ENCODE measurements at regions not wholly inside any gene's neighbourhood (a gene's known extent, or its start where the extent isn't known, plus 50 kb on each side); places are given as distances from the start of the nearest gene placed in this dataset.
"Not testable (repeated sequence)": the region's sequence is repeated elsewhere in the genome, so short reads cannot be mapped to it uniquely, and the experiment has no call there.

GRCh38 chr13:88707646-88708045, 1036.5 kb downstream of the SLITRK5 start:
- DNase-seq (ENCODE audit: low spot score): no peak

DNA sequence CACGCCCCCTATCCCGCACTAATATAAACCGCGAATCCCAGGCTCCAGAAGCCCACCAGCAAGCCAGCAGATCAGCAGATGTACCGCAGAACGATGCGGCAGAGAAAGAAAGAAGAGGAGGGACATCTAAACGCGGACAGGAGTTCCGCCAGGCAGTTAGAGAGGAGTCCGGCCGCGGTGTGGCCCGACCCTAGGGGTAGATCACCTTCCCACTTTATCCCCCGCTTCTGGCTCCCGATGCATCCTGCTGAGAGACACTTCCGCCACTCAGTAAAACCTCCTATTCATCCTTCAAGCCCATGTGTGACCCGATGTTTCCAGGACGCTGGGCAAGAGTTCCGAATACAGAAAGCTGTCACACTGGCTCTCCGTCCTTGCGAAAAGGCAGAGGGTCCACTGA, 1046.8 kb downstream of the SLITRK5 start:
- no peak for DNase-seq (ENCODE audit: low spot score)

GRCh38 chr13:88718781-88719180, 1047.6 kb downstream of the SLITRK5 start:
- no peak for DNase-seq (ENCODE audit: low spot score)

DNA sequence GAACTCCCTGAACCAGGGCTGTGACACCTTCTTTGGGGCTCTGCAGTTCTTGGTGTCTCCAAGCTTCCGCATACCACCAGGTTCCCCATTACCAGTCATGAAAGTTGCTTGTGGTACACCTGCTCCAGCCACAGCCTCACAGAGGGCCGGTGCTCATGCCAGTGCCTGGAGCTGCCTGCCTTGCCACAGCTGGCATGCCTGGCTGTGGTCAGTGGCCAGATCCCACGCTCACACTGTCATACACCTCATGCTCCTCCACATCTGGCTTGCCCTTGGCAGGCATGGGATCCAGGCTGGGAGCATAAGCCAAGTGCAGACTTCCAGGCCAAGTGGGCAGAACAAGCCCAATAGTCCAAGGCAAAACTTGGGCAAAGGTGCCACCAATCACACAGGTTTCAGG, 1054.9 kb downstream of the SLITRK5 start:
- no peak for DNase-seq (ENCODE audit: low spot score)

DNA sequence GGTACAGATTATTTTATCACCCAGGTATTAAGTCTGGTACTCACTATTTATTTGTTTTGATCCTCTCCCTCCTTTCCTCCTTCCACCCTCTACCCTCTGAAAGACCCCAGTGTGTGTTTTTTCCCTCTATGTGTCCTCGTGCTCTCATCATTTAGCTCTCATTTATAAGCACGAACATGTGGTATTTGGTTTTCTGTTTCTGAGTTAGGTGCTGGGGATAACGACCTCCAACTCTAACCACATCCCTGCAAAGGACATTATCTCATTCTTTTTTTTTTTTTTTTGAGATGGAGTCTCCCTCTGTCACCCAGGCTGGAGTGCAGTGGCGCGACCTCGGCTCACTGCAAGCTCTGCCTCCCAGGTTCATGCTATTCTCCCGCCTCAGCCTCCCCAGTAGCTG, 1056.1 kb downstream of the SLITRK5 start:
- not testable (repeated sequence) for DNase-seq (ENCODE audit: low spot score)

DNA sequence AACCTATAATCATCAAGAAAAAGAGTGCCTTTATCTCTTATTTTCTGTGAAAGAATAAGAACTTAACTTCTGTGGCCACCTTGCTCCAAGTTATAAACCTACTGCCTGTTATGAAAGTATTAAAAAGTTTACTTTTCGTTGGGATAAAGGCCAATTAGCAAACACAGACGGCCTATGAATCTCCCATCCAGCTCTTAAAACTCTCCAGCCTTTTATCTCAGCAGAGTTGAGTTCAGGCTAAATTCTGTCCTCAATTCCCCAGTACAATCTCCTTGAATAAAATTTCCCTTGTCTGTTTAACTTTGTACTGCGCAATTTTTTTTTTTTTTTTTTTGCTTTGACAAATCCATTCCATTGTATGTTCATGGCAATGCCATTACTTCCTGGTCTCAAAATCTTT, 1058.4 kb downstream of the SLITRK5 start:
- DNase-seq (ENCODE audit: low spot score): no peak

GRCh38 chr13:88736026-88736425, 1064.9 kb downstream of the SLITRK5 start:
- no peak for DNase-seq (ENCODE audit: low spot score)

DNA sequence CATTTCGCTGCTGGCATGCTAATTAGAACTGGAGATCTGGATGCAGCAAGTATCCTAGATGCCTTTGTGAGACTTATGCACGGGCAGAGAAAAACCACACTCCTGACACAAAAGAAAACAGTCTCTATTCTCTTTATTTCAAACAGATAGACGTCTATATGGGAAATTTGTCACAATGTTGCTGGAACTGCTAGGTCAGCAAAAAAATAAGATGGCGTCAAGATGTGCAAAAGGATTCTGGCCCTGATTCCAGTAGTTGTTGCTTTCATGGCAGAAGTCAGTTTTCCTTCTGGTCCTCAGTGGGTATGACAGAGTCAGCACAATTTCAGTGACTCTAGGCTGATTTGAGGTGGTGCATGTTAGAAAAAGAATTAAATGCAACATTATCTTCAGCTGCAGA, 1068.0 kb downstream of the SLITRK5 start:
- DNase-seq (ENCODE audit: low spot score): no peak

DNA sequence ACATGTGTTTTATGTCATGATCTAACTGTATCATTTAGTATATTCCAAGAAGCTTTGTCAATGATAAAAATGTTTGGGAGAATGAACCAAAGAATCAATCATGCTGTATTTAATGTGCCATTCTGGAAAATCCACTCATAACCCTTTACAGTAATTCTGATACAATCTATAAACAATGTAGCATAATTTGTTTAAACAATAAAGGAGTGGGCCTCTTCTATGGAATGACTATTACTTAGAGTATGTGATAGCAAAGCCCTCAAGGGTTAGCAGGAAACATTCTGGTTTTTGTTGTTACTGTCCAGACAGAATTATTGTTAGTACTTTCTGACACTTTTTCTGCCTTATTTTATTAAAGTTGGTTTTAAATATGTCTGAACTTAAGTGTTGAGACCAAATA, 1073.1 kb downstream of the SLITRK5 start:
- no peak for DNase-seq (ENCODE audit: low spot score)

DNA sequence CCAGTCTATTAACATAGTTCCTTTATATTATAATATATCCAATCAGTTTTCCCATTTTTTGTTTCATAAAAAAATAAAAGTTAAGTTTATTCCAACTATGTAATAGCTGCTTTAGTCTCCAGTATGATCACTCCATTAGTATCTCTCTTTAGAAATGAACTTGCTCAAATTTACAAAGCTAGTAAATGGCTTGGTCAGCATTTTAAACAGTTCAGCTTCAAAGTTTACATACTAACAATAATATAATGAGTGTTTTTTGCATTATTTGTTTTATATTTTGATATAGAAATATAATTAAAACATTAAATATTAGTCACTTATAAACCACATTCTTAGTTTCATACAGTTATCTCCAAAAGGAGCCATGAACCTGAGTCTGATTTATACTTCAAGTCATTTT, 1073.8 kb downstream of the SLITRK5 start:
- no peak for DNase-seq (ENCODE audit: low spot score)

- DNase-seq (ENCODE audit: low spot score): no peak
Measured at GRCh38 chr13:88752041-88752440, 1080.9 kb downstream of the SLITRK5 start.

- DNase-seq (ENCODE audit: low spot score): no peak
Measured at GRCh38 chr13:88754141-88754540, 1083.0 kb downstream of the SLITRK5 start.

DNA sequence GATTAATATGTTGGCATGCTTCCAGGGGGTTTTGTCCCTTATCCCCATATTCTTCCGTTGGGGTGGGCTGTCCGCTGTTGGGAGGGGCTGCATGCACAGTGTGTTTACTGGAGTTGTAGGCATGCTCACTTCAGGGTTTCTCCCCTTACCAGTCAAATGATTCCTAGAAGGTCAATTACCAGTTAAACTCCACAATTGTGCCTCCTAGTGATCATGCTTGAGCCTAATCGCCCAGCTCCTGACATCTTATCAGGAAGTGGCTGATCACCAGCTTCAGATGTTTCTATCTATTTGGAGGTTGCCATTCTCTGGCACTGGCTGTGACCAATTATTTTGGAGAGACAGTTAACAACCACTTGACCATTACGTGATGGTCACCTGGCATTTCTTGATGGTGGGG, 1090.0 kb downstream of the SLITRK5 start:
- DNase-seq (ENCODE audit: low spot score): no peak

GRCh38 chr13:88764103-88764502, 1092.9 kb downstream of the SLITRK5 start:
- no peak for DNase-seq (ENCODE audit: low spot score)

DNA sequence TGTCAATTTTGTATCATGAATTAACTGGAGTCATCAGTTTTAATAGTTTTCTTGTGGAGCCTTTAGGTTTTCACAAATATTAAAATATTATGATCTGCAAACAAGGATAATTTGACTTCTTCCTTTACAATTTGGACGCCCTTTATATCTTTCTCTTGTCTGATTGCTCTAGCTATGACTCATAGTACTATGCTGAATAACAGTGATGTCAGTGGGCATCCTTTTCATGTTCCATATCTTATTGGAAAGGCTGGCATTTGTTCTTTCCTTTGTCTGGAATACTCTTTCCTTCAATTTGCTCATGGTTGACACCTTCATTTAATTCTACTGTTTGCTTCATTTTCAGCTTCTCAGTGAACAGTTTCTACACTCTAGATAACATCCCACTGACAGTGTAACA, 1129.3 kb downstream of the SLITRK5 start:
- DNase-seq (ENCODE audit: low spot score): no peak

DNA sequence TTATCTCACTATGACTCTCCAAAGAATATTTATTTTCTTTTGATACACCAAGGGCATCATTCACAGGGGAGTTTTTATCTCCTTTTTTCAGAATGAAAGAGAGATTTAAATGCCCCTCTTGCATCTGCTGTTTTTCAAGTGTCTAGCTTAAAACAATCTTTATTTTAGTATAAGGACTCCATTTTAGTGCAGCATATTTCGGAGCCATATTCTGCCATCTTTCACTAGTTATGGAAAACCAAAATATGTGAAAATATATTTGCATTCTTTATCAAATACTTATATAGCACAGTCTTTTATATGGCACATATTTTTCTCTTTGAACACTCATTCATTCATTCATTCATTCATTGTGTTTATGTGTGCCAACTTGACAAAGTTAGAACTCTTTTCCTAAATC, 1130.2 kb downstream of the SLITRK5 start:
- DNase-seq (ENCODE audit: low spot score): no peak

DNA sequence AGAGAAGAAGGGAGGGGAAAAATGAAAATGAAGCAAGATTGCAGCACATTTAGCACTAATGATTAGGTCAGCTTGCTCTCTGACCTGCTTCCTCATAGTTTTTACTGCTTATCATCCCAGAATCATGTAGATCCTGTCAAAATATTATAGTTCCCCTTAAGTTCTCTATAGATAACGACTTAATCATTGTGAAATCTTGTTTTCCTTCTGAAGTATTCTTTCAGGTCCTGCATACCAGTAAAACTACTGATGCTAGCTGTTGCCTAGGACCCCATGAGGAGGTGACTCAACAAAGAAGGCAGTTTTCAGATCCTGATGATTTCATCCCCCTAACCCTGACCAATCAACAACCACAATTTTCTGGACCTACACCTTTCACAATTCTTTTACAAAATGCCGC, 1131.7 kb downstream of the SLITRK5 start:
- DNase-seq (ENCODE audit: low spot score): no peak

- no peak for DNase-seq (ENCODE audit: low spot score)
Measured at GRCh38 chr13:88806438-88806837, 1135.3 kb downstream of the SLITRK5 start.

DNA sequence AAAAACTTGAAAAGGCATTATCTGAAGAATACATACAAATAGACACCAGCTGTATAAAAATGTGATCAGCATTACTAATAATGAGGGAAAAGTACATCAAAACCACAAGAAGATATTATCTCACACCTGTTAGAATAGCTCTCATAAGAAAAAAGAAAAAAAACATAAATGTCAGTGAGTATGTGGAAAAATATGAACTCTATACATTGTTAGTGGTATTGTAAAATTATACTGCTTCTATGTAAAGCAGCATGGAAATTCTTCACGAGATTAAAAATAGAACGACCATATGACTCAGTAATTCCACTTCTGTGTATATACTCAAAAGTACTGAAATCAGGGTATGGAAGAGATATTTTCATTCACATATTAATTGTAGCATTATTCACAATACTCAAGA, 1146.4 kb downstream of the SLITRK5 start:
- no peak for DNase-seq (ENCODE audit: low spot score)

DNA sequence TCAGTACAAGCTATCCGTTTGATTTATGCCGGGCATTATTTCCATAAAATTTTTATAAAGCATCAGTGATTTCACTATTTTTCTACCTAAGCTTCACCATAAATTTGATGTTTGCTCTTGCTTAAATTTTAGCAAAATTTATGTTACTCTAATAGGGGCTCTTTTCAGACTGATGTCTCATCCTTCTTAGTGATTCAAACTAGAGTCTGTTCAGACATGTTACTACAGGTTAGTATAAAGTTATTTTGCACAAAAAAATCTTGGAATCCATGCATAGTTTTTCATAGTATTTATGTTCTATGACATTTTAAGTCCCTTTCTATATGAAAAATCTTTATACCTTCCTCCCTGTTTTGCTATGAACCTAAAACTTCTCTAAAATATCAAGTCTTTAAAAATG, 1151.9 kb downstream of the SLITRK5 start:
- DNase-seq (ENCODE audit: low spot score): no peak

- DNase-seq (ENCODE audit: low spot score): no peak
Measured at GRCh38 chr13:88824218-88824617, 1153.0 kb downstream of the SLITRK5 start.

GRCh38 chr13:88840085-88840484, 1168.9 kb downstream of the SLITRK5 start:
- DNase-seq (ENCODE audit: low spot score): no peak

DNA sequence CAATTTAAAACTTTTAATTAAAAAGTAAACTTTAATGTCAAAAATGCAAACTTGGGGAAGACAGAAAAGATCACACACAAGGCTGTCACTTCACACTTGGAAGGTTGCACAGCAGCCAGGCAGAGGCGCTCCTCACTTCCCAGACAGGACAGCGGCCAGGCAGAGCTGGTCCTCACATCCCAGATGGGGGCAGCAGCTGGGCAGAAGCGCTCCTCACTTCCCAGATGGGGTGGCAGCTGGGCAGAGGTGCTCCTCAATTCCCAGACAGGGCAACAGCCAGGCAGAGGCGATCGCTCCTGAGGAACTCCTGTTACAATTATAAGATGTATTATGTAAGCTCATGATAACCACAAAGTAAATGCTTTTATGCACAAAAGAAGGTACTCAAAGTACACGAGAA, 1181.1 kb downstream of the SLITRK5 start:
- not testable (repeated sequence) for DNase-seq (ENCODE audit: low spot score)

DNA sequence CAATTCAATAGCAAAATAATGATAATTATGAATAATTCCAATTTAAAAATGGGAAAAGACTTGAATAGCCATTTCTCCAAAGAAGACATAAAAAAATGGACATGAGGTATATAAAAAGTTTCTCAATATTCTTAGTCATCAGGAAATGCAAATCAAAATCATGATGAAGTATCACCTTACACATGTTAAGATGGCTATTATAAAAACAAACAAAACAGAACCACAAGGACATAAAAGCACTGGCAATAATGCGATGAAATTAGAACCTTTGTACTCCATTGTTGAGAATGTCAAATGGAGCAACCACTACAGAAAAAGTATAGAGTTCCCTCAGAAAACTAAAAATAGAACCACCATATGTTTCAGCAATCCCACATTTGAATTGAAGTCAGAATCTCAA, 1186.1 kb downstream of the SLITRK5 start:
- no peak for DNase-seq (ENCODE audit: low spot score)

DNA sequence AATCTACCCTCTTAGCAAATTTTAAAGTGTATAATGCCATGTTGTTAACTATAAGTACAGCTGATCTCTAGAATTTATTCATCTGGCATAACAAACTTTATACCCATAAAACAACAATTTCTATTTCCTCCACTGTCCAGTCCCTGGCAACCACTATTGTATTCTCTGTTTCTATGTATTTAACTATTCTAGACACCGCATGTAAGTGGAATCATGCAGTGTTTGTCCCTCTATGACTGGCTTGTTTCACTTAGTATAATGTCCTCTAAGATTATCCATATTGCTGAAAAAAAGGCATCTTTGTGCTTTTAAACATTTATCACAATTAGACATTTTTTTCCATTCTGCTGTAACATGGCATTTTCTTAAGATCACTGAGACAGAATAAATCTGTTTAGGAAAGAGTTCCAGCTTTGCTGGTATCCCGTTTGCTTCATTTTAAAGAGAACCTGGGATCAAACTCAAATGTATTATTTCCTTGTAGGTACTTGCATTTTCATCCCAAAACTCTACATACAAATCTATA, 1191.0 kb downstream of the SLITRK5 start:
- no peak for DNase-seq (ENCODE audit: low spot score)

Data from COLO829 (cell line).